Common myeloid progenitor, CD34-positive (primary cell): ENCODE measurements at regions not wholly inside any gene's neighbourhood (a gene's known extent, or its start where the extent isn't known, plus 50 kb on each side); places are given as distances from the start of the nearest gene placed in this dataset.

Experiments
- CTCF ChIA-PET: fragments of 350-600 bp; sonication (Branson Sonifier 250); formaldehyde crosslinking; loops from one replicate; lab custom pipeline; 2021; ENCODE audit warnings: antibody characterized with exemption; lab: Charles Lee
- POLR2A ChIA-PET: fragments of 350-600 bp; sonication (Branson Sonifier 250); formaldehyde crosslinking; loops from one replicate; lab custom pipeline; 2021; ENCODE audit warnings: antibody characterized with exemption; lab: Charles Lee
- DNase-seq, 3 donors: peaks; one replicate each; pipeline versions ENCODE4 v3.0.0 to v3.0.0-alpha.2; 2013
- H3K27ac ChIP-seq, 2 experiments: 1 replicate in 1 of 2; 2 replicates in 1 of 2; pipeline ENCODE4 v1.7.0; 2013; ENCODE audit warnings: inconsistent platforms in 2 of 2, low read length in 2 of 2, mild to moderate bottlenecking in 2 of 2, low read depth in 1 of 2, moderate library complexity in 1 of 2; ENCODE audit not compliant: severe bottlenecking in 2 of 2, insufficient read depth in 1 of 2, poor library complexity in 1 of 2
- H3K27me3 ChIP-seq, 5 experiments: replicated peaks in 2 of 5; 1 replicate in 3 of 5; 2 replicates in 2 of 5; pipeline versions ENCODE4 v1.6.1 to v1.7.0; 2013; ENCODE audit warnings: low read length in 4 of 5, mild to moderate bottlenecking in 2 of 5, moderate library complexity in 2 of 5, inconsistent platforms in 1 of 5; ENCODE audit not compliant: insufficient read depth in 5 of 5, control insufficient read depth in 4 of 5
- H3K36me3 ChIP-seq, 4 experiments: 1 replicate in 2 of 4; 2 replicates in 2 of 4; pipeline versions ENCODE4 v1.6.1 to v1.7.0; 2013; ENCODE audit warnings: low read length in 3 of 4, control low read depth in 1 of 4, mild to moderate bottlenecking in 1 of 4; ENCODE audit not compliant: control insufficient read depth in 4 of 4, insufficient read depth in 4 of 4
- H3K4me1 ChIP-seq, 4 experiments: 1 replicate in 3 of 4; 2 replicates in 1 of 4; pipeline versions ENCODE4 v1.6.1 to v1.7.1; 2013; ENCODE audit warnings: low read length in 3 of 4, mild to moderate bottlenecking in 3 of 4, control low read depth in 1 of 4, inconsistent platforms in 1 of 4, moderate library complexity in 1 of 4; ENCODE audit not compliant: control insufficient read depth in 4 of 4, insufficient read depth in 4 of 4; ENCODE audit errors: control extremely low read depth in 1 of 4
- H3K4me3 ChIP-seq, 7 experiments: 1 replicate in 4 of 7; 2 replicates in 3 of 7; pipeline versions ENCODE4 v1.5.1 to v1.7.0; 2013; ENCODE audit warnings: mild to moderate bottlenecking in 7 of 7, low read length in 6 of 7, moderate library complexity in 6 of 7, inconsistent platforms in 2 of 7, low read depth in 2 of 7, control low read depth in 1 of 7; ENCODE audit not compliant: insufficient read depth in 4 of 7, control insufficient read depth in 1 of 7; ENCODE audit errors: extremely low read depth in 1 of 7
- H3K9me3 ChIP-seq, 5 experiments: 1 replicate in 4 of 5; 2 replicates in 1 of 5; pipeline versions ENCODE4 v1.6.1 to v1.7.1; 2013; ENCODE audit warnings: low read length in 4 of 5, mild to moderate bottlenecking in 2 of 5, inconsistent platforms in 1 of 5, low read depth in 1 of 5, moderate library complexity in 1 of 5; ENCODE audit not compliant: control insufficient read depth in 4 of 5, insufficient read depth in 2 of 5; ENCODE audit errors: control extremely low read depth in 1 of 5
- WGBS: methylation state at CpG from one replicate; pipeline ENCODE4 v1.1.5; 2013; ENCODE audit not compliant: insufficient coverage; 5-methylcytosine and 5-hydroxymethylcytosine counted together

DNA sequence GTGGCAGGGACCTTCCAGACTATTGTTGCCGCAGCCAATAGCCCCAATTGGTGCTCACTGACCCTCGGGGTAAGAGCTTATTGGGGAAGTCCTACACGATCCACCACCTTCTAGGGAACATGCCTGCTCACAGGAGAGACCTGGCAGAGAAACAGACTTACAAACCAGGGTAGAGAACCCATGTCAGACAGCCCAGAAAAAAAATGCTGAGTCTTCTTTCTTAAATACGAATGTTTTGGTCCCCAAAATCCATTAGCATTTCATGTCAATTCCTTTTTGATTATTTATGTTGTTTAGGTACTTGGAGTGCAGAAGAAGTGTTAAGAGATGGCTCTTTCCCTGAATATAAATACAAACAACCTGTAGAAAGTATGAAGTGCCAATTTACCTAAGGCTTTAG, 84.9 kb upstream of the PDE10A start:
- WGBS: 100% methylated on average over 2 of the region's 4 CpGs
- peaks cover 0 to 3% (median 0%) of the 10 kb centered on the region in 5 experiments for H3K27me3 ChIP-seq
- no peaks in the 10 kb centered on the region for H3K4me1 ChIP-seq
- ChIA-PET CTCF (no interaction called here), POLR2A (no interaction called here)
- DNase-seq: no peak
- H3K36me3 ChIP-seq: no peaks in the 10 kb centered on the region
- H3K27ac ChIP-seq: no peak overlapping the region
- H3K4me3 ChIP-seq: no peak overlapping the region
- H3K9me3 ChIP-seq: peaks cover 0 to 1% (median 0%) of the 10 kb centered on the region in 5 experiments

DNA sequence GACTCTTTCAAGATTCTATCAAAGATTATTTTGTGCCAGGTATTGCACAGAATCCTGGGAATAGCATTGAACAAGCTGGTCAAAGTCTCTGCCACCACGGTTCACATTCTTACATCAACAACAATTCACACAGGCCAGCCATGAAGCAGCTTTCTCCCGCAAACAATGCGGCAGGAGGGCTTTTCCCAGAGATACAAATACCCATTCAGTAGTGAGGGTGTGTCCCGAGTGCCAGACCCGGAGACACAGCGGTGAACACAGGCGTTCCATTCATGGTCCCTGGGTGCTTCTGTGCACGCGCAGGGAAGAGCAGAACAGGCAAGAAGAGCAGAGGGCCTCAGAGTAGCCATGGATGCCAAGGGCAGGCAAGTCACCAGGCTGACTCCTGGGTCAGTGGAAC, 83.3 kb upstream of the PDE10A start:
- WGBS: 99% methylated on average over 9 of the region's 9 CpGs
- Histone ChIP-seq H3K4me1 (no peaks in the 10 kb centered on the region), H3K27me3 (peaks cover 0 to 3% (median 2%) of the 10 kb centered on the region in 5 experiments), H3K27ac (no peak overlapping the region), H3K36me3 (no peaks in the 10 kb centered on the region), H3K4me3 (no peak overlapping the region), H3K9me3 (peaks cover 0 to 1% (median 0%) of the 10 kb centered on the region in 5 experiments)
- POLR2A ChIA-PET: no interaction called here
- no peak for DNase-seq
- CTCF ChIA-PET: interaction anchor here (0.8 kb wide), 1 partner anchor 18 kb away, joined by 3 read pairs; no protein-coding TSS in a partner anchor

DNA sequence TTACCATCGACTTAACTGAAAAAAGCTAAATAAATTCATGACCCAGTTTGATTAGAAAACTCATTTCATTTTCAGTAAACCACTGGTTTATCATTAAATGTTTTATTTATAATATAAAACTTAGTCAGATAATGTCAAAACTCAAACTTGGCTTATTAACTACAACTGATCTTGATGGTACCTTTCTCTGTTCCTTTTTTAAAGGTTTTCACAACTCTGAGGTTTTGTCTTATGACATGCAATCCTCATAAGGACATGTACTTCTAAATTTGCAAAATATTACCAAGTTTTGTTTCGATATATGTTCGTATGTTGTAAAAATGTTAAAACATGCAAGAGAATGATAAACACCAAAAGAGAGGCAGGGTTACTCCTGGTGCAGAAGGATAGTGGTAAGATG, 82.5 kb upstream of the PDE10A start:
- H3K27ac ChIP-seq: no peak overlapping the region
- H3K36me3 ChIP-seq: no peaks in the 10 kb centered on the region
- H3K4me1 ChIP-seq: no peaks in the 10 kb centered on the region
- WGBS: 100% methylated on average over 1 of the region's 3 CpGs
- DNase-seq: no peak
- CTCF ChIA-PET: interaction anchor here (0.6 to 0.8 kb wide), 2 partner anchors 17 to 48 kb away, joined by 3 to 5 read pairs; no protein-coding TSS in a partner anchor
- peaks cover 0 to 1% (median 0%) of the 10 kb centered on the region in 5 experiments for H3K9me3 ChIP-seq
- no peak overlapping the region for H3K4me3 ChIP-seq
- H3K27me3 ChIP-seq: peaks cover 0 to 3% (median 2%) of the 10 kb centered on the region in 5 experiments
- POLR2A ChIA-PET: no interaction called here

DNA sequence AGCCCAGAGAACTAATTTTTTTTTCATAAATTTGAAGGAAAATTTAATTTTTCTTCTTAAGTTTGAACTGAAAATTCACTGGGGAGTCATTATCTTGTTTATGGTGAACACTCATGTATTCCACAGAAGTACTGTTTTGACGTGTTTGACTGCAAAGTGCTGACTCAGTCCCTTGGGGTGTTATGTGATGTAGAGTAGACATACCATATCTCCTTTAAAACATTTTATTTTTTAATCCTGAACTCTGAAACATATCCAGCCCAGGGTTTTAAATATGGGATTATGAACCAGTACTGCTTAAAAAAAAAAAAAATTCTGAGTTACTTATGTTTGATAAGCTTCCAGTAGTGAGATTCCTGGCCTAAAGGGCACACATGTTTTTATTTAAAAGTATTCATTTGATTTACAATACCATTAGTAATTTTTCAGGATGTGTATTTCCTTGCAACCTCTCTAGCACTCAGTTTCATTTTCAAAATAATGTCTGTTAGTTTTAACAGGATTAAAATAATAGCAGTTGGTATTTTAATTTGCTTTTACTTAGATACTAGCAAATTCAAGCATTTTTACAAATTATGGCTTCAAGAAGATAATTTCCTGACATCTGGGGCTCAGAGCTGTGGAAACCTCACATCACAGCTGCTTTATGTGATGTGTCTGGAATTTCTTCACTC, 81.7 kb upstream of the PDE10A start:
- H3K36me3 ChIP-seq: no peaks in the 10 kb centered on the region
- WGBS: no CpG with 5 or more reads among the region's 1 CpG
- no peak overlapping the region for H3K27ac ChIP-seq
- ChIA-PET CTCF (interaction anchor here (0.6 kb wide), 1 partner anchor 49 kb away, joined by 5 read pairs; no protein-coding TSS in a partner anchor), POLR2A (no interaction called here)
- H3K9me3 ChIP-seq: peaks cover 0 to 1% (median 0%) of the 10 kb centered on the region in 5 experiments
- H3K27me3 ChIP-seq: peaks cover 0 to 3% (median 2%) of the 10 kb centered on the region in 5 experiments
- peak in 1 of 3 donors; percentile 1 for DNase-seq
- no peaks in the 10 kb centered on the region for H3K4me1 ChIP-seq
- H3K4me3 ChIP-seq: no peak overlapping the region

DNA sequence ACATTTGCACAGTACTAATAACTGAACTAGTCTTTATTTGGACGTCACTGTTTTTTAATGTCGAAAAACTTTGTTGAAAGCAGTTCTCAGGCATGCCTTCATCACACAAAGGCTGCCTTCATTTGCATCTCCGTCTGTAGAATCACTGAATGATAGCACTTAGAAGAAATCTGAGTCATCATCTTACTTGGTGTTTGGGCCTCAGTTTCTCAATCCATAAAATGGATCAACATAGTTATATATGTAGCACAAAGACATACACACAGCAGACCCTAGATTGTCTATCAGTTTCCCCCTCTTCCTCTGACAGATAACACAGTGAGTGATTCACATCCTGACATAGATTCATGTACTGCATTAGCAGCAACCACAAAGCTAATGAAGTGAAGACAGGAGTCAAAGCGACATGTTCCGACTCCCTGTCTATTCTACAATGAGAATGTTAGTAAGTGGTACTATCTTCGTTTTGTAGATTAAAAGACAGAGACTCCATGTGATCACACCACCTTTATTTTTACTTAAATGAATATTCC, 80.4 kb upstream of the PDE10A start:
- WGBS: 100% methylated on average over 2 of the region's 6 CpGs
- POLR2A ChIA-PET: no interaction called here
- no peak for DNase-seq

DNA sequence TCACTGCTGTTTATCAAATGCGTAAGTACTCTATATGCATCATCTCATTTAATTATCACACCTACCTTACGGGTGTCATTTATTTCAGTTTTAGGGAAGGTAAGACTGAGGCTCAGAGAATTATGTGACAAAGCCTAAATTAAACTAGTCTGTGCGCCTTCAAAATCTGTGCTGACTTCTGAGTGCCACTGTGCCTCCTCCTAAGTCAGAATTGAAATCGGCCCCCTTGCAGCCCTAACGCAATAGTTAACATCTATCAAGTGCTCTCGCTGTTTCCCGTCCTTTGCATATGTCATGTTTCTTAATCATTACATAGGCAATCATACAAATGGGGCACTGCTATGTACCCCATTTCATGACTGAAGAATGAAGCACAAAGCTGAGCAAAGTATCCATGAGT, 79.0 kb upstream of the PDE10A start:
- WGBS: 92% methylated on average over 5 of the region's 7 CpGs
- Histone ChIP-seq H3K9me3 (peaks cover 0 to 5% (median 0%) of the 10 kb centered on the region in 5 experiments), H3K36me3 (no peaks in the 10 kb centered on the region), H3K4me3 (no peak overlapping the region), H3K4me1 (no peaks in the 10 kb centered on the region), H3K27ac (no peak overlapping the region), H3K27me3 (peaks cover 0 to 2% (median 0%) of the 10 kb centered on the region in 5 experiments)
- POLR2A ChIA-PET: no interaction called here
- no peak for DNase-seq
- CTCF ChIA-PET: no interaction called here

More for the DNA sequence above, 80.4 kb upstream of the PDE10A start:
- Histone ChIP-seq H3K4me3 (no peak overlapping the region), H3K4me1 (no peaks in the 10 kb centered on the region), H3K36me3 (no peaks in the 10 kb centered on the region), H3K9me3 (no peaks in the 10 kb centered on the region), H3K27ac (no peak overlapping the region), H3K27me3 (peaks cover 0 to 3% (median 2%) of the 10 kb centered on the region in 5 experiments)
- CTCF ChIA-PET: no interaction called here

DNA sequence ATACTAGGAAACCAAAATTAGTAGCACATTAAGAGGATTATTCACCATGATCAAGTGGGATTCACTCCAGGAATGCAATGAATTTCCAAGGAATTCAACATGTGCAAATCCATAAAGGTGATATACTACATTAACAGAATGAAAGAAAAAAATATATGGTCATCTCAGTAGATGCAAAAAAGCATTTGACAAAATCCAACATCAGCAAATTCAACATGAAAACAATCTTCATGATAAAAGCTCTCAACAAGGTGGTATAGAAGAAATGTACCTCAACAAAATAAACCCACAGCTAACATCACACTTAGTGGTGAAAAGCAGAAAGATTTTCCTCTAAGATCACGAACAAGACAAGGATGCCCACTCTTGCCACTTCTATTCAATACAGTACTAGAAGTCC, 74.4 kb upstream of the PDE10A start:
- H3K27ac ChIP-seq: no peak overlapping the region
- WGBS: no CpG with 5 or more reads among the region's 1 CpG

More for the DNA sequence above, 74.4 kb upstream of the PDE10A start:
- POLR2A ChIA-PET: no interaction called here
- Histone ChIP-seq H3K4me1 (no peaks in the 10 kb centered on the region), H3K9me3 (peaks cover 0 to 5% (median 0%) of the 10 kb centered on the region in 5 experiments), H3K27me3 (peaks cover 0 to 21% (median 7%) of the 10 kb centered on the region in 5 experiments), H3K4me3 (no peak overlapping the region), H3K36me3 (no peaks in the 10 kb centered on the region)
- CTCF ChIA-PET: interaction anchor here (1.7 kb wide), 1 partner anchor 11 kb away, joined by 3 read pairs; no protein-coding TSS in a partner anchor
- no peak for DNase-seq
